Raji (cell line): ENCODE measurements at regions not wholly inside any gene's neighbourhood (a gene's known extent, or its start where the extent isn't known, plus 50 kb on each side); places are given as distances from the start of the nearest gene placed in this dataset.

Source experiments
- POLR2A ChIP-seq: IDR thresholded peaks from 2 replicates; pipeline ENCODE4 v1.6.1; 2011; ENCODE audit warnings: low read depth, low read length, control low read depth; ENCODE audit not compliant: insufficient read depth

GRCh38 chr5:97762483-97762882 lies 579.4 kb upstream of the RIOK2 start:
- no peak for TF ChIP-seq POLR2A

- TF ChIP-seq POLR2A: no peak
Observed at GRCh38 chr5:97764700-97765099, 581.7 kb upstream of the RIOK2 start.

- TF ChIP-seq POLR2A: no peak
Observed at GRCh38 chr5:97778451-97778850, 595.4 kb upstream of the RIOK2 start.

DNA sequence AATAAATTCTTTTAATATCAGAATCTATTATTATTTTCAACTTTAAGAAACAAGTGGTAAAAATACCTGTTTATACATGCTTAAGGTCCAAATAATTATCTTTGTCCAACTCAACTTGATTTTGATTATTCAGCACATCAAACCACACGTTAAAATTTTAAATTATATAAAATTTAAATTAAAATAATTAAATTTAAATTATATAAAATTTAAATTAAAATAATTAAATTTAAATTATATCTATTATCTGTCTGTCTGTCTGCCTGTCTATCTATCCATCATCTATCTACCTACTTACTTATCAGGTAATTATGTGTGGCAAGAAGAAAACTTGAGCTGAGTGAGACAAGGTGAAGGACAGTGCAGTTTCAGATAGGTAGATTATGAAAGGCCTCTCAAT lies 605.3 kb upstream of the RIOK2 start:
- TF ChIP-seq POLR2A: no peak

- TF ChIP-seq POLR2A: no peak
Observed at GRCh38 chr5:97797994-97798451, 615.0 kb upstream of the RIOK2 start.

- TF ChIP-seq POLR2A: no peak
Observed at GRCh38 chr5:97801461-97801860, 618.4 kb upstream of the RIOK2 start.

DNA sequence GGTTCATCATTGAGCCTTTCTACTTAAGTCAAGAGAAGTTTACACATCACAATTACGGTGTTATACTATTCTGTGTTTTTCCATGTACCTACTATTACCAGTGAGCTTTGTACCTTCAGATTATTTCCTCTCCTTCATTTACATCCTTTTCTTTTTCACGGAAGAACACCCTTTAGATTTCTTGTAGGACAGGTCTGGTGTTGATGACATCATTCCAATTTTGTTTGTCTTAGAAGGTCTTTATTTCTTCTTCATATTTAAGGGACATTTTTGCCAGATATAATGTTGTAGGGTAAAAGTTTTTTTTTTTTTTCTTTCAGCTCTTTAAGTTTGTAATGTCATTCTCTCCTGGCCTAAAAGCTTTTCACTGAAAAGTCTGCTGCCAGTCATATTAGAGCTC lies 637.1 kb upstream of the RIOK2 start:
- TF ChIP-seq POLR2A: no peak

DNA sequence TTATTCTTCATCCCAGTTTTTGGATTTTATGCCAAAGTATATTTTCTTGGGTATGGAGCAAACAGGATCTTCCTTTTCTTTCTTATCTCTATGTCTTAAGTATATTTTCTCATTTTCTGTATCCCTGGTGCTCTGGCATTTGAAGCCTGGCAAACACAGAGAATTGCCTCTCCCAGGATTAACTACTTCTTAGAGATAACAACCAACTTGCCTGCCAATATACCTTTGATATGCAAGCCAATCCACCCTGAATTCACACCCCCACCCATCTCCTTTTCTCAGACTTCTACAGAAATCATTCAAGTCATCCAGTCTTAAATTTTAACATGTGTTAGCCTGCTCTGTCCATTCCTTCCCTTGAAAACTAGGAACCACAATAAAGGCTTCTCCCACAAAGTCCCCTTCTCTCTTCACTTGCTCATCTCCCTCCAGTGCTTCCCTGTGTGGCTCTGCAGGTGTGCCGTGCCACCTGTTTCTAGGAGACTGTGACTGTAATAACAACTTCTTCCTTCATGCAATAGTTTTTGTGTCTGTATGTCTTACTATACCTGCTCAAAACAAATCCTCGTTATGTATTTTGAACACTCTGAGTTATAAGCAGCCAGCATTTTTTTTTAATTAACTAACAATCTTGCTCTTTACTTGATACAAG lies 649.7 kb upstream of the RIOK2 start:
- no peak for TF ChIP-seq POLR2A

GRCh38 chr5:97834561-97834960 lies 651.5 kb upstream of the RIOK2 start:
- no peak for TF ChIP-seq POLR2A

- no peak for TF ChIP-seq POLR2A
Observed at GRCh38 chr5:97835112-97835511, 652.1 kb upstream of the RIOK2 start.

DNA sequence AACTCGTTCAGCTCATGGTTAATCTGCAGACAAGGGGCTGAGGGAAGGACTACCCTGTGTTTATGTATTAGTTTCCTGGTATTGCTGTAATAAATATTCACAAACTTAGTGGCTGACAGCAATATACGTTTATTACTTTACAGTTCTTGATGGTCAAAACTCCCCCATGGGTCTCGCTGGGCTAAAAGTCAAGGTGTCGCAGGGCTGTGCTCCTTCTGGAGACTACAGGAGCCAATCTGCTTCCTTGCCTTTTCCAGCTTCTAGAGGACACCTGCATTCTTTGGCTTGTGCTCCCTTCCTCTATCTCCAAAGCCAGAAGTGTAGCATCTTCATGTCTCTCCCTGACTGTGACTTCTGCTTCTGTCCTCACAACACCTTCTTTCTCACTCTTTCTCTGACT lies 653.8 kb upstream of the RIOK2 start:
- no peak for TF ChIP-seq POLR2A

GRCh38 chr5:97838214-97838613 lies 655.2 kb upstream of the RIOK2 start:
- no peak for TF ChIP-seq POLR2A

DNA sequence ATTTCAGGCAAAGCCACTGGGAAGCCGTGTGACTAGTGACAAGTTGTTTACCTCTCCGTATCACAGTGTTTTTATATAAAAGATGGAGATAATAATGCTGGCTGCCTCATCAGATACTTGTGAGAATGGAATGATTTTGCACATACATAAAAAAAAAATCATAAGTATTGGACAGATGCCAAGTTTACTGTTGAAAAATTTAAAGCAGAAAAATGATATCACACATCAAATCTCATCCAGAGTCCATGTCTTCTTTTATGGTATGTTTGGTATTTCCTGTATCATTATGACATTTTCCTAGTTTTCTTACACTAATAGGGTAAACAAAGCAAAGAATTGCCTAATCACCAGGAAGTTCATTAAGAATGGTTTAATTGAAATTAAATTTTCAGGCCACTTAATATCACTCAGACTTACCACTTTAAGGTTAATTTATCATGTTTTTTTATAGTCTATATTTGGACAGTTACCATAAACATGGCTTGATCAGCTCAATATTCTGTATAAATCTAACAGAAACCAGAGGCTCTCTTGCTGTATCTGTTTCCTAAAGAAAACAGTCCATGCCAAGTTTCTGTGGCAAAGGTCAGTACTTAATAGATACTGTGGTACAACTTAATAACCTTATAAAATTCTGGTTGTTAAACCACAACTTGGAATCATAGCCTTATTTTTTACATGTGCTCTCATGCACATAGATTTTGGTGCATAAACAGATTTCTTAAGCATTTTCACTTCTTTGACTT lies 656.5 kb upstream of the RIOK2 start:
- TF ChIP-seq POLR2A: no peak

- TF ChIP-seq POLR2A: no peak
Observed at GRCh38 chr5:97840643-97841042, 657.6 kb upstream of the RIOK2 start.

DNA sequence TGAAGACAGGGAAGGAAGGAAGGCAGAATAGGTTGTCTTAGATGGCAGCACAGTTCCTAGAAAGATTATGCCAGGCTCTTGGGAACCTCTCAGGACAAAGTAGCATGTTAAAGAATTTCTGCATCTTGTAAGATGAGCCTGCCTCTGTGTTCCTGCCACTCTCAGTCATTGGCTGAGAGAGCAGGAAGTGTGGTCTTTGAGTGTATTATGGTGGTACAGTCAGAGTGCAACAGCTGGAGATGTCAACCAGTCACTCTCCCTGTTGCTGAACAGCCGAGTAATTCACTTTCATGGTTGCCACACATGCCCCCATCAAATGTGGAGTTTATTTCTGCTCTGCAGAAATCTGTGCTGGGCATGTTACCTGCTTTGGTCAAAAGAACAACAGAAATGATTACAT lies 659.6 kb upstream of the RIOK2 start:
- TF ChIP-seq POLR2A: no peak

GRCh38 chr5:97844797-97845196 lies 661.8 kb upstream of the RIOK2 start:
- no peak for TF ChIP-seq POLR2A

GRCh38 chr5:97846643-97847042 lies 663.6 kb upstream of the RIOK2 start:
- no peak for TF ChIP-seq POLR2A
